CD4-positive, alpha-beta T cell treated with Interleukin-17A for 4 hours (primary cell): ENCODE measurements at regions not wholly inside any gene's neighbourhood (a gene's known extent, or its start where the extent isn't known, plus 50 kb on each side); places are given as distances from the start of the nearest gene placed in this dataset.
"Not testable (repeated sequence)": the region's sequence is repeated elsewhere in the genome, so short reads cannot be mapped to it uniquely, and the experiment has no call there.

ENCODE experiments used
- DNase-seq: peaks from one replicate; pipeline ENCODE4 v3.0.0-alpha.2; 2020; ENCODE audit warnings: mixed read lengths

GRCh38 chrX:63581906-63582305 is 203.1 kb downstream of the ARHGEF9 start:
- no peak for DNase-seq

GRCh38 chrX:63581398-63581797 is 203.6 kb downstream of the ARHGEF9 start:
- DNase-seq = no peak

- DNase-seq = no peak
Observed at GRCh38 chrX:63576533-63576932, 208.5 kb downstream of the ARHGEF9 start.

GRCh38 chrX:63575700-63576099 is 209.3 kb downstream of the ARHGEF9 start:
- not testable (repeated sequence) for DNase-seq

GRCh38 chrX:63566856-63567255 is 215.7 kb upstream of the SPIN4 start:
- DNase-seq = no peak

GRCh38 chrX:63561425-63561824 is 210.3 kb upstream of the SPIN4 start:
- no peak for DNase-seq

- peak; percentile 52 for DNase-seq
Observed at GRCh38 chrX:63560601-63561218, 209.6 kb upstream of the SPIN4 start.

- DNase-seq = no peak
Observed at GRCh38 chrX:63551856-63552255, 200.7 kb upstream of the SPIN4 start.

- DNase-seq = no peak
Observed at GRCh38 chrX:63530654-63531053, 179.5 kb upstream of the SPIN4 start.

GRCh38 chrX:63529961-63530360 is 178.8 kb upstream of the SPIN4 start:
- no peak for DNase-seq

GRCh38 chrX:63526863-63527262 is 175.7 kb upstream of the SPIN4 start:
- DNase-seq = no peak

- no peak for DNase-seq
Observed at GRCh38 chrX:63525491-63525890, 174.4 kb upstream of the SPIN4 start.

GRCh38 chrX:63519368-63519767 is 168.2 kb upstream of the SPIN4 start:
- DNase-seq = not testable (repeated sequence)

- DNase-seq = no peak
Observed at GRCh38 chrX:63514569-63515080, 163.5 kb upstream of the SPIN4 start.

- DNase-seq = no peak
Observed at GRCh38 chrX:63513825-63514568, 162.9 kb upstream of the SPIN4 start.

GRCh38 chrX:63511361-63511760 is 160.2 kb upstream of the SPIN4 start:
- DNase-seq = no peak

GRCh38 chrX:63508668-63509067 is 157.5 kb upstream of the SPIN4 start:
- DNase-seq = no peak

- DNase-seq = no peak
Observed at GRCh38 chrX:63506320-63506719, 155.2 kb upstream of the SPIN4 start.

- DNase-seq = no peak
Observed at GRCh38 chrX:63503541-63503940, 152.4 kb upstream of the SPIN4 start.

- DNase-seq = no peak
Observed at GRCh38 chrX:63488546-63489373, 137.6 kb upstream of the SPIN4 start.

GRCh38 chrX:63475200-63475599 is 124.1 kb upstream of the SPIN4 start:
- no peak for DNase-seq

- DNase-seq = no peak
Observed at GRCh38 chrX:63471004-63471403, 119.9 kb upstream of the SPIN4 start.

GRCh38 chrX:63470506-63470905 is 119.4 kb upstream of the SPIN4 start:
- no peak for DNase-seq

- no peak for DNase-seq
Observed at GRCh38 chrX:63466690-63467089, 115.6 kb upstream of the SPIN4 start.
